GM23338 (cell line): ENCODE measurements at regions not wholly inside any gene's neighbourhood (a gene's known extent, or its start where the extent isn't known, plus 50 kb on each side); places are given as distances from the start of the nearest gene placed in this dataset.

Experiments used
- ATAC-seq: fragments of 200-7000 bp; cut with Tn5 transposase; 3 replicates; pipeline ENCODE4 v1.9.1; 2020
- DNase-seq: peaks from one replicate; pipeline ENCODE4 v3.0.0-alpha.2; 2015; ENCODE audit warnings: low spot score
- H2AFZ ChIP-seq: fragments of 200-600 bp; sonication (generic); 2 replicates; pipeline ENCODE4 v1.8.0; 2016; ENCODE audit warnings: antibody characterized with exemption, mild to moderate bottlenecking, moderate library complexity
- H3F3A ChIP-seq: fragments of 200-600 bp; sonication (generic); replicated peaks from 2 replicates; pipeline ENCODE4 v1.8.0; 2017; ENCODE audit warnings: antibody characterized with exemption, mixed run types, low read depth
- H3K27ac ChIP-seq: fragments of 200-600 bp; sonication (generic); 2 replicates; pipeline ENCODE4 v1.6.1; 2016; ENCODE audit warnings: low read depth
- H3K27me3 ChIP-seq: fragments of 200-600 bp; sonication (generic); 2 replicates; pipeline ENCODE4 v1.8.0; 2016; ENCODE audit warnings: mild to moderate bottlenecking, mixed run types, moderate library complexity; ENCODE audit not compliant: insufficient read depth
- H3K36me3 ChIP-seq: fragments of 200-600 bp; sonication (generic); 2 replicates; pipeline ENCODE4 v1.8.0; 2016; ENCODE audit warnings: mild to moderate bottlenecking; ENCODE audit not compliant: insufficient read depth
- H3K4me1 ChIP-seq: fragments of 200-600 bp; sonication (generic); 2 replicates; pipeline ENCODE4 v1.8.0; 2016; ENCODE audit warnings: mild to moderate bottlenecking, moderate library complexity; ENCODE audit not compliant: insufficient read depth
- H3K4me2 ChIP-seq: fragments of 200-600 bp; sonication (generic); 2 replicates; pipeline ENCODE4 v1.7.1; 2017; ENCODE audit warnings: mixed run types
- H3K4me3 ChIP-seq: fragments of 200-600 bp; sonication (generic); 2 replicates; pipeline ENCODE4 v1.6.1; 2016; ENCODE audit warnings: mixed run types
- H3K79me2 ChIP-seq: fragments of 200-600 bp; sonication (generic); replicated peaks from 2 replicates; pipeline ENCODE4 v1.8.0; 2017; ENCODE audit warnings: mild to moderate bottlenecking; ENCODE audit not compliant: insufficient read depth
- H3K9me2 ChIP-seq: fragments of 200-600 bp; sonication (generic); 2 replicates; pipeline ENCODE4 v1.8.0; 2017; ENCODE audit not compliant: insufficient read depth
- H4K20me1 ChIP-seq: fragments of 200-600 bp; sonication (generic); replicated peaks from 2 replicates; pipeline ENCODE4 v1.8.0; 2017; ENCODE audit warnings: mild to moderate bottlenecking; ENCODE audit not compliant: insufficient read depth
- H3K27ac Mint-ChIP-seq: 2 replicates; pipeline ENCODE4 v1.8.0; 2020; ENCODE audit warnings: inconsistent platforms, mild to moderate bottlenecking, moderate library complexity, mixed read lengths
- H3K27me3 Mint-ChIP-seq: 3 replicates; pipeline ENCODE4 v1.8.0; 2022; ENCODE audit warnings: low read depth, mild to moderate bottlenecking, moderate library complexity, mixed read lengths, inconsistent platforms; ENCODE audit not compliant: insufficient read depth, poor library complexity
- H3K36me3 Mint-ChIP-seq: 3 replicates; pipeline ENCODE4 v1.8.0; 2021; ENCODE audit warnings: low read depth, mild to moderate bottlenecking, inconsistent platforms, moderate library complexity, mixed read lengths
- H3K4me1 Mint-ChIP-seq: 3 replicates; pipeline ENCODE4 v1.8.0; 2020; ENCODE audit warnings: mild to moderate bottlenecking, inconsistent platforms, mixed read lengths
- H3K4me3 Mint-ChIP-seq: 3 replicates; pipeline ENCODE4 v1.8.0; 2021; ENCODE audit warnings: moderate library complexity, mild to moderate bottlenecking, inconsistent platforms, mixed read lengths
- H3K9me3 Mint-ChIP-seq: 3 replicates; pipeline ENCODE4 v1.8.0; 2020; ENCODE audit warnings: moderate library complexity, mild to moderate bottlenecking, inconsistent platforms, mixed read lengths
- CREB1 ChIP-seq: fragments of 250-450 bp; sonication (Bioruptor Pico); IDR thresholded peaks from 2 replicates; pipeline ENCODE4 v1.5.0; 2020; ENCODE audit warnings: low read depth, mild to moderate bottlenecking, moderate library complexity
- CTCF ChIP-seq, 2 experiments: fragments of 200-600 bp in 1 of 2; sonication (generic) in 1 of 2; conservative IDR thresholded peaks; 2 replicates each; pipeline versions ENCODE4 v1.5.1 to v1.6.1; 2016 to 2017; ENCODE audit warnings: antibody characterized with exemption in 2 of 2, low read depth in 2 of 2, mild to moderate bottlenecking in 2 of 2, moderate library complexity in 1 of 2
- ETS1 ChIP-seq: IDR thresholded peaks from 2 replicates; pipeline ENCODE4 v1.6.1; 2016; ENCODE audit warnings: antibody characterized with exemption
- EZH2 ChIP-seq: fragments of 200-600 bp; sonication (generic); IDR thresholded peaks from one replicate; pipeline ENCODE4 v1.8.0; 2017; ENCODE audit warnings: antibody characterized with exemption, mild to moderate bottlenecking, low read depth; ENCODE audit not compliant: unreplicated experiment
- EZH2phosphoT487 ChIP-seq: fragments of 200-600 bp; sonication (generic); IDR thresholded peaks from one replicate; pipeline ENCODE4 v1.8.1; 2018; ENCODE audit warnings: antibody characterized with exemption; ENCODE audit not compliant: unreplicated experiment
- JUNB ChIP-seq: IDR thresholded peaks from one replicate; pipeline ENCODE4 v1.6.1; 2016; ENCODE audit warnings: antibody characterized with exemption; ENCODE audit not compliant: unreplicated experiment
- NANOG ChIP-seq: IDR thresholded peaks from 2 replicates; pipeline ENCODE4 v1.6.1; 2016; ENCODE audit warnings: antibody characterized with exemption, borderline replicate concordance
- POLR2AphosphoS5 ChIP-seq: IDR thresholded peaks from 2 replicates; pipeline ENCODE4 v1.6.1; 2016; ENCODE audit warnings: antibody characterized with exemption, low read depth
- REST ChIP-seq: IDR thresholded peaks from one replicate; pipeline ENCODE4 v1.6.1; 2018; ENCODE audit warnings: antibody characterized with exemption; ENCODE audit not compliant: unreplicated experiment
- STAT1 ChIP-seq: IDR thresholded peaks from one replicate; pipeline ENCODE4 v1.6.1; 2016; ENCODE audit warnings: antibody characterized with exemption; ENCODE audit not compliant: unreplicated experiment
- ZNF114 ChIP-seq: fragments of 250-450 bp; sonication (Bioruptor Pico); IDR thresholded peaks from 2 replicates; pipeline ENCODE4 v1.5.0; 2020; ENCODE audit warnings: mild to moderate bottlenecking, moderate library complexity
- ZNF331 ChIP-seq: fragments of 250-450 bp; sonication (Bioruptor Pico); IDR thresholded peaks from 2 replicates; pipeline ENCODE4 v1.5.0; 2020; ENCODE audit warnings: low read depth, mild to moderate bottlenecking, moderate library complexity
- ZNF462 ChIP-seq: fragments of 250-450 bp; sonication (Bioruptor Pico); IDR thresholded peaks from 2 replicates; pipeline ENCODE4 v1.5.0; 2020; ENCODE audit warnings: mild to moderate bottlenecking, moderate library complexity

GRCh38 chr13:47067306-47067705, 170.5 kb upstream of the HTR2A start:
- DNase-seq: no peak
- Histone ChIP-seq H4K20me1 (no peaks in the 10 kb centered on the region), H3K36me3 (no peaks in the 10 kb centered on the region), H3F3A (no peaks in the 10 kb centered on the region), H2AFZ (no peak overlapping the region), H3K27ac (no peak overlapping the region), H3K4me3 (no peak overlapping the region), H3K9me2 (no peaks in the 10 kb centered on the region), H3K27me3 (no peaks in the 10 kb centered on the region), H3K79me2 (no peaks in the 10 kb centered on the region), H3K4me2 (no peak overlapping the region), H3K4me1 (peaks cover 3% of the 10 kb centered on the region)
- no peak for TF ChIP-seq NANOG
- TF ChIP-seq ZNF331: no peak
- TF ChIP-seq EZH2: no peak
- TF ChIP-seq CREB1 (CRISPR knock-in tag): no peak
- no peak for TF ChIP-seq CTCF (conservative IDR thresholded peaks at IDR 0.05; ENCODE audit: low read depth in 2 of 2)
- TF ChIP-seq JUNB: no peak
- no peak for TF ChIP-seq ZNF114 (CRISPR knock-in tag)
- no peak for TF ChIP-seq ZNF462 (CRISPR knock-in tag)
- no peak for TF ChIP-seq REST
- TF ChIP-seq STAT1: no peak
- TF ChIP-seq EZH2phosphoT487: no peak
- no peak for TF ChIP-seq ETS1
- TF ChIP-seq POLR2AphosphoS5: no peak
- Mint-ChIP-seq H3K36me3 (no peaks in the 10 kb centered on the region), H3K27ac (no peak overlapping the region), H3K4me3 (no peak overlapping the region), H3K4me1 (peaks cover 10% of the 10 kb centered on the region; the same call in 2 of the 3 replicates), H3K27me3 (peaks cover 2% of the 10 kb centered on the region), H3K9me3 (peaks cover 11% of the 10 kb centered on the region; the same call in 2 of the 3 replicates)
- no peak for ATAC-seq
